Ectodermal cell (in vitro differentiated cells): ENCODE measurements at regions not wholly inside any gene's neighbourhood (a gene's known extent, or its start where the extent isn't known, plus 50 kb on each side); places are given as distances from the start of the nearest gene placed in this dataset.

Experiments
- H3K27ac ChIP-seq: 2 replicates; pipeline ENCODE4 v1.7.0; 2013; ENCODE audit warnings: mild to moderate bottlenecking, low read depth, low read length; ENCODE audit not compliant: insufficient read depth, poor library complexity, severe bottlenecking
- H3K27me3 ChIP-seq: 2 replicates; pipeline ENCODE4 v1.7.0; 2013; ENCODE audit warnings: mild to moderate bottlenecking, low read length; ENCODE audit not compliant: insufficient read depth, control insufficient read depth, poor library complexity, severe bottlenecking
- H3K36me3 ChIP-seq: one replicate; pipeline ENCODE4 v1.7.0; 2013; ENCODE audit warnings: low read length; ENCODE audit not compliant: control insufficient read depth, insufficient read depth
- H3K4me1 ChIP-seq: one replicate; pipeline ENCODE4 v1.7.0; 2013; ENCODE audit warnings: low read length; ENCODE audit not compliant: control insufficient read depth, insufficient read depth
- H3K4me3 ChIP-seq: 2 replicates; pipeline ENCODE4 v1.7.0; 2013; ENCODE audit warnings: low read depth, low read length, control low read depth; ENCODE audit not compliant: insufficient read depth
- H3K9me3 ChIP-seq: 2 replicates; pipeline ENCODE4 v1.7.0; 2013; ENCODE audit warnings: mild to moderate bottlenecking, low read length, moderate library complexity; ENCODE audit not compliant: control insufficient read depth
- WGBS, 2 experiments: methylation state at CpG; one replicate each; pipeline ENCODE4 v1.1.7; 2013; ENCODE audit warnings: missing lambda C conversion rate in 2 of 2; 5-methylcytosine and 5-hydroxymethylcytosine counted together

GRCh38 chr12:67026487-67027246 is 242.5 kb upstream of the CAND1 start:
- Histone ChIP-seq H3K27me3 (no peaks in the 10 kb centered on the region), H3K4me1 (peaks cover 17% of the 10 kb centered on the region), H3K4me3 (no peak overlapping the region), H3K36me3 (no peaks in the 10 kb centered on the region), H3K9me3 (no peaks in the 10 kb centered on the region), H3K27ac (no peak overlapping the region)
- WGBS, 2 experiments, result 72 to 75% methylated on average over 5 of the region's 5 CpGs

GRCh38 chr12:67028529-67028928 is 240.6 kb upstream of the CAND1 start:
- Histone ChIP-seq H3K4me1 (peaks cover 17% of the 10 kb centered on the region), H3K27ac (no peak overlapping the region), H3K4me3 (no peak overlapping the region), H3K9me3 (no peaks in the 10 kb centered on the region), H3K36me3 (no peaks in the 10 kb centered on the region), H3K27me3 (no peaks in the 10 kb centered on the region)
- 100% methylated on average over 1 to 2 of the region's 2 CpGs for WGBS, 2 experiments

DNA sequence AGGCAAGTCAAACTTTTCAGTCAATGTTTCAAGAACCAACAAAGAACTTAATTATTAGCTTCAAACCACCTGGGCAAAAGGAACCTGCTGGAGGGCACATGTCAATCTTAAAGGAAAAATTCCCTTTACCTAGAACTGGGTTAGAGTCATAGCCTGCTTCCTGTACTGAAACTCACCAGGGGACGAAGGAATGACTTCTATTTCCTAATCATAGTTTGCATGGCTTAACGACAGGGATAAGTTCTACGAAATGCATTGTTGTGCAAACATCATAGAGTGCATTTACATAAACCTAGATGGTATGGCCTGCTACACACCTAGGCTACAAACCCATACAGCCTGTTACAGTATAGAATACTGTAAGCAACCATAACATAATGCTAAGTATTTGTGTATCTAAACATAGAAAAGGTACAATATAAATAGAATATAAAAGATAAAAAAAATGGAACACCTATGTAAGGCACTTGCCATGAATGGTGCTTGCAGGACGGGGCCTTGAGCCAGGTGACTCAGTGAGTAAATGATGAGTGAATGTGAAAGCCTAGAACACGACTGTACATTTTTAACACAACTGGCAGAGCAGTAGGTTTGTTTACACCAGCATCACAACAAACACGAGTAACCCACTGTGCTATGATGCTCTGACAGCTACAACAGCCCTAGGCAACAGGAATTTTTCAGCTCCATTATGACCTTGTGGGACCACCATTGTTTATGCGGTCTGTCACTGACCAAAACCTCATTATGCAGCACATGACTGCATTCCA is 234.9 kb upstream of the CAND1 start:
- H3K27me3 ChIP-seq, result no peaks in the 10 kb centered on the region
- no peaks in the 10 kb centered on the region for H3K36me3 ChIP-seq
- no peak overlapping the region for H3K27ac ChIP-seq
- H3K9me3 ChIP-seq, result no peaks in the 10 kb centered on the region
- WGBS, 2 experiments, result 55 to 57% methylated on average over 7 of the region's 7 CpGs
- no peak overlapping the region for H3K4me3 ChIP-seq
- peaks cover 15% of the 10 kb centered on the region for H3K4me1 ChIP-seq

DNA sequence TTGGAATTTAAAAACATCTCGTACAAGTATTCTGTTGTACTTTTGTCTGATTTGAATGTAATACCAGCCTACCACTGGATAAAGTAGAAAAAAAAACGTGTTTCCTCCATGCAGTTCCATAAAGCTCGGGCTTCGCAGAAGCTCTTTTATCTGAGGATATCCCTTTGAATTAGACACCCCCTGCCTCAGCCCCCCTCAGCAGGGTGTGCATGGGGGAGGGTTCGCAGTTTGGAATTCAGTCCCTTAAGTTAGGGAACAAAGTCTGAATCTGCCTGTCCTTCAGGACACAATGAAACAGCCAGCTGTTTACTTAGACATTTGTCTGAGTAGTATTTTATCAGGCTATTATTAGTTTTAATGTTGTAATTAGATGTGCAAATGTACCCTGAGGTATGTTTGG is 234.0 kb upstream of the CAND1 start:
- WGBS, 2 experiments, result 17 to 26% methylated on average over 3 to 5 of the region's 5 CpGs
- no peak overlapping the region for H3K4me3 ChIP-seq

GRCh38 chr12:67038486-67038885 is 230.7 kb upstream of the CAND1 start:
- H3K36me3 ChIP-seq, result no peaks in the 10 kb centered on the region
- H3K9me3 ChIP-seq, result no peaks in the 10 kb centered on the region
- H3K27ac ChIP-seq, result no peak overlapping the region
- H3K27me3 ChIP-seq, result no peaks in the 10 kb centered on the region
- WGBS, 2 experiments, result 91 to 100% methylated on average over 1 to 2 of the region's 2 CpGs
- no peak overlapping the region for H3K4me3 ChIP-seq
- peaks cover 26% of the 10 kb centered on the region for H3K4me1 ChIP-seq

More for the DNA sequence above, 234.0 kb upstream of the CAND1 start:
- H3K27me3 ChIP-seq, result no peaks in the 10 kb centered on the region
- H3K9me3 ChIP-seq, result no peaks in the 10 kb centered on the region
- H3K4me1 ChIP-seq, result peaks cover 15% of the 10 kb centered on the region
- H3K27ac ChIP-seq, result no peak overlapping the region
- no peaks in the 10 kb centered on the region for H3K36me3 ChIP-seq

DNA sequence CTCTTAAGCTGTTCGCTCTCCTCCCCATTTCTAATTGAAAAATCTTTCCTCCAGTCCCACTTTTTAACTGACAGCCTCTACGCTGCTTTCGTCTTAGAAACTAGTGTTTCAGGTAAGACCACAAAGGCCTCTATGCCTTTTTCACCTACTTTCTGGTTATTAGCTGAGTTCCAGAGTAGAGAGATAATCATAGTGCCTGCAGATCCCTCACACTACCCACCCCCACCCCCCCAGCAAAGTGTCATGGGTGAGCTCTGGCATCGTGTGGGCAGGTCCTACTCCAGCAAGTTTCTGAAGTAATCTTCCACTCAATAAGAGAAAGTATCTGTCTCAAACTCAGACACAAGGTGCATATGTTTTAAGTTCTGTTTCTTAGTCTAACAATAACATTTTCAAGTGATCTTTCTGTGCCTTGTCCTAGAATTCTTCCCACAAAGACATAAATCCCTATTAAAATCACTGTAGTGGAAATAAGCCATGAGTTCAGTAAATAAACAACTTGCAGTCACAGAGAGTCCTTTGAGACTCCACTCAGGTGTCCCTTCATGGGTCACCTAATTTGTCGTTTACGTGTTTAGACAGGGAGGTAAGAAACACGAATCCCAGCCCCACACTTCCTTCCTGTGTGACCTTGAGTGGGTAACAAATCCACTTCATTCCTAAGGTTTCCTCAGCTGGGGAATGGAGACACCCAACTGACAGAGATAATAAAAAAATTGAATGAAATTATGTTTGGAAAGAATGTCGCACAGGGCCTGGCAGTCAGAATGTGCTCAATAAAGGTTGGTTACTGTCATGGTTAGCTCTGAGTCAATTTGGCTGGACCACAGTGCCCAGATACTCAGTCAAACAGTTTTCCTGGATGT is 228.9 kb upstream of the CAND1 start:
- H3K27ac ChIP-seq, result no peak overlapping the region
- 74 to 79% methylated on average over 8 of the region's 8 CpGs for WGBS, 2 experiments
- H3K4me1 ChIP-seq, result peaks cover 17% of the 10 kb centered on the region
- H3K4me3 ChIP-seq, result no peak overlapping the region
- no peaks in the 10 kb centered on the region for H3K27me3 ChIP-seq
- H3K36me3 ChIP-seq, result no peaks in the 10 kb centered on the region
- no peaks in the 10 kb centered on the region for H3K9me3 ChIP-seq

DNA sequence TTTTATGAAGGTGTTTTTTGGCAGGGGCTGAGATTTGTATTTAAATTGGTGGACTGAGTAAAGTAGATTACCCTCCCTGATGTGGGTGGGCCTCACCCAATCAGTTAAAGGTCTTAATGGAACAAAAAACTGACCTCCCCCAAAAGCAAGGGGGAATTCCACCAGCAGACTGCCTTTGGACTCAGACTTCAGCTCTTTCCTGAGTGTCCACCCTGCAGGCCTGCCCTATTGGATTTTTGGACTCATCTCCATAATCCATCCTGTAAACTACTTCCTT is 228.4 kb upstream of the CAND1 start:
- Histone ChIP-seq H3K27ac (no peak overlapping the region), H3K4me3 (no peak overlapping the region), H3K9me3 (no peaks in the 10 kb centered on the region), H3K36me3 (no peaks in the 10 kb centered on the region), H3K4me1 (peaks cover 19% of the 10 kb centered on the region), H3K27me3 (no peaks in the 10 kb centered on the region)

DNA sequence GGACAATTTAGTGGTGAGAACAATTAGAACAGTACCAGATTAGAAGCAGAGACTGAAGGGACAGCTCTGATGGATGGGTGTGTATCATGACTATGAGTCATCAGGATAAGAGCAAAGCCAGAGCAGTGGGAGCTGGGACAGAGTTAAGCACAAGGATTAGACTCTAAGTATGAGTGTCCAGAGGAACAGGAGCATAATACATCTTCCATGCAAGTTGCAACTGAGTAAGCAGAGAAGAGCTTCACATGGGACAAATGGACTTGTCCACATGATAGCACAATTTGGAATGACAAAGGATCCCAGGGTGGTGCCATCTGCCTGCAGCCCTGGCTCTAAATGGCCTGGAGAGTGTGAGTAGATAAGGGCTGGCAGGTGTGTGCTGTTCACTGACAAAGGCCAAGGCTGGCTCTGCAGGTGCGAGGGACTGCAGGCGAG is 226.4 kb upstream of the CAND1 start:
- 55 to 59% methylated on average over 2 of the region's 2 CpGs for WGBS, 2 experiments
- Histone ChIP-seq H3K27ac (no peak overlapping the region), H3K9me3 (no peaks in the 10 kb centered on the region), H3K4me3 (no peak overlapping the region), H3K27me3 (no peaks in the 10 kb centered on the region), H3K36me3 (no peaks in the 10 kb centered on the region), H3K4me1 (peaks cover 21% of the 10 kb centered on the region)

- no peak overlapping the region for H3K27ac ChIP-seq
- H3K4me1 ChIP-seq, result peaks cover 21% of the 10 kb centered on the region
- H3K36me3 ChIP-seq, result no peaks in the 10 kb centered on the region
- WGBS, 2 experiments, result 75 to 90% methylated on average over 1 of the region's 1 CpG
- H3K27me3 ChIP-seq, result no peaks in the 10 kb centered on the region
- no peaks in the 10 kb centered on the region for H3K9me3 ChIP-seq
- no peak overlapping the region for H3K4me3 ChIP-seq
Measured at GRCh38 chr12:67043771-67044170, 225.4 kb upstream of the CAND1 start.

DNA sequence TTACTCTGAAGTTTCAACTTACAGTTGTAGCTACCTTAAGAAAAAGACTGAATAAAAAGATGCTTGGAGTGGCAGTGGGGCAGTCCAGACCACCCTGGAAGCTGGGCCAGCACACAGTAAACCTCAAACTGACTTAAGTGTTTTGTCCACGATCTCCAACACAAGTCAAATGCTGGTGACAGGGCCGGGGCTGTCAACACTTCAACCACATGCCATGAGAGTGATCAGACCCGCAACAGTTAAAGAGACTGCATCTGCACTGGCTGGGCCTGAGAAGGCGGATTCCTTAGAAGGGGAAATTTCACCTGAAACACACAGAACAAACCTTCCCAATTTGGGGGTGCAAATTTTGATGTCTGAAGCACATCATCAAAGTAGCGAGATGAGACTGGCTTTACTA is 223.5 kb upstream of the CAND1 start:
- Histone ChIP-seq H3K27ac (no peak overlapping the region), H3K4me1 (peaks cover 21% of the 10 kb centered on the region), H3K9me3 (no peaks in the 10 kb centered on the region), H3K36me3 (no peaks in the 10 kb centered on the region), H3K4me3 (no peak overlapping the region), H3K27me3 (no peaks in the 10 kb centered on the region)
- WGBS, 2 experiments, result 71 to 85% methylated on average over 5 of the region's 5 CpGs
